Astrocyte of the hippocampus (primary cell): ENCODE measurements at regions not wholly inside any gene's neighbourhood (a gene's known extent, or its start where the extent isn't known, plus 50 kb on each side); places are given as distances from the start of the nearest gene placed in this dataset.

Experiments used
- DNase-seq: peaks from one replicate; pipeline ENCODE4 v3.0.0; 2011; ENCODE audit warnings: low read depth, low spot score

GRCh38 chr10:118246332-118247295 lies 95.5 kb downstream of the FAM204A start:
- peak; percentile 10 for DNase-seq

GRCh38 chr10:118243907-118244306 lies 98.2 kb downstream of the FAM204A start:
- no peak for DNase-seq

- peak; percentile 94 for DNase-seq
These were observed 100.6 kb downstream of the FAM204A start for GRCh38 chr10:118241229-118242137.

- DNase-seq: no peak
These were observed 102.9 kb downstream of the FAM204A start for GRCh38 chr10:118239236-118239630.

- peak; percentile 51 for DNase-seq
These were observed 103.4 kb downstream of the FAM204A start for GRCh38 chr10:118238573-118239235.

- DNase-seq: no peak
These were observed 104.2 kb downstream of the FAM204A start for GRCh38 chr10:118237930-118238329.

- no peak for DNase-seq
These were observed 107.4 kb downstream of the FAM204A start for GRCh38 chr10:118234683-118235082.

GRCh38 chr10:118220346-118220850 lies 121.7 kb downstream of the FAM204A start:
- DNase-seq: no peak

- DNase-seq: no peak
These were observed 123.6 kb downstream of the FAM204A start for GRCh38 chr10:118218562-118218961.

- DNase-seq: no peak
These were observed 125.5 kb downstream of the FAM204A start for GRCh38 chr10:118216571-118217170.

- no peak for DNase-seq
These were observed 126.1 kb downstream of the FAM204A start for GRCh38 chr10:118216020-118216419.

GRCh38 chr10:118214776-118215175 lies 127.3 kb downstream of the FAM204A start:
- no peak for DNase-seq

GRCh38 chr10:118213436-118213835 lies 128.7 kb downstream of the FAM204A start:
- DNase-seq: no peak

GRCh38 chr10:118210276-118210675 lies 131.8 kb downstream of the FAM204A start:
- peak; percentile 11 for DNase-seq

- DNase-seq: no peak
These were observed 132.9 kb downstream of the FAM204A start for GRCh38 chr10:118209215-118209614.

- no peak for DNase-seq
These were observed 134.6 kb downstream of the FAM204A start for GRCh38 chr10:118207470-118208007.

GRCh38 chr10:118204292-118204943 lies 137.7 kb downstream of the FAM204A start:
- DNase-seq: no peak

- DNase-seq: no peak
These were observed 138.7 kb downstream of the FAM204A start for GRCh38 chr10:118203461-118203860.

- no peak for DNase-seq
These were observed 146.4 kb downstream of the FAM204A start for GRCh38 chr10:118195729-118196128.

- DNase-seq: no peak
These were observed 146.9 kb upstream of the RAB11FIP2 start for GRCh38 chr10:118193642-118194041.
